ENCODE measurements at regions not wholly inside any gene's neighbourhood (a gene's known extent, or its start where the extent isn't known, plus 50 kb on each side); places are given as distances from the start of the nearest gene placed in this dataset.
"Not testable (repeated sequence)": the region's sequence is repeated elsewhere in the genome, so short reads cannot be mapped to it uniquely, and the experiment has no call there.

GRCh38 chr7:85392789-85393188 is 205.9 kb upstream of the SEMA3D start:
- no peak for DNase-seq

GRCh38 chr7:85392326-85392725 is 205.5 kb upstream of the SEMA3D start:
- no peak for DNase-seq

GRCh38 chr7:85386460-85386859 is 199.6 kb upstream of the SEMA3D start:
- no peak for DNase-seq

- no peak for DNase-seq
These were observed 197.5 kb upstream of the SEMA3D start for GRCh38 chr7:85384392-85384791.

GRCh38 chr7:85381212-85381611 is 194.4 kb upstream of the SEMA3D start:
- no peak for DNase-seq

- DNase-seq = no peak
These were observed 189.7 kb upstream of the SEMA3D start for GRCh38 chr7:85376589-85376988.

- no peak for DNase-seq
These were observed 170.1 kb upstream of the SEMA3D start for GRCh38 chr7:85356916-85357315.

- DNase-seq = no peak
These were observed 156.6 kb upstream of the SEMA3D start for GRCh38 chr7:85343484-85343883.

- no peak for DNase-seq
These were observed 155.9 kb upstream of the SEMA3D start for GRCh38 chr7:85342781-85343180.

- DNase-seq = no peak
These were observed 155.1 kb upstream of the SEMA3D start for GRCh38 chr7:85341973-85342372.

- DNase-seq = no peak
These were observed 154.3 kb upstream of the SEMA3D start for GRCh38 chr7:85341121-85341520.

- DNase-seq = no peak
These were observed 149.2 kb upstream of the SEMA3D start for GRCh38 chr7:85336086-85336485.

- not testable (repeated sequence) for DNase-seq
These were observed 148.3 kb upstream of the SEMA3D start for GRCh38 chr7:85335113-85335512.

- DNase-seq = no peak
These were observed 141.7 kb upstream of the SEMA3D start for GRCh38 chr7:85328456-85328998.

GRCh38 chr7:85324145-85324799 is 137.4 kb upstream of the SEMA3D start:
- DNase-seq = no peak

- DNase-seq = no peak
These were observed 135.4 kb upstream of the SEMA3D start for GRCh38 chr7:85322252-85322651.

GRCh38 chr7:85320699-85321476 is 134.0 kb upstream of the SEMA3D start:
- DNase-seq = no peak

GRCh38 chr7:85316489-85316888 is 129.6 kb upstream of the SEMA3D start:
- DNase-seq = no peak

- DNase-seq = no peak
These were observed 123.4 kb upstream of the SEMA3D start for GRCh38 chr7:85310301-85310700.

GRCh38 chr7:85306115-85306514 is 119.3 kb upstream of the SEMA3D start:
- DNase-seq = no peak

GRCh38 chr7:85294176-85294575 is 107.3 kb upstream of the SEMA3D start:
- DNase-seq = no peak

- no peak for DNase-seq
These were observed 106.2 kb upstream of the SEMA3D start for GRCh38 chr7:85292908-85293576.

GRCh38 chr7:85290269-85290668 is 103.4 kb upstream of the SEMA3D start:
- no peak for DNase-seq

GRCh38 chr7:85289279-85289678 is 102.4 kb upstream of the SEMA3D start:
- no peak for DNase-seq

Measured in stimulated activated CD4-positive, alpha-beta T cell treated with anti-CD3 and anti-CD28 coated beads, Interleukin-15, amount 100 ng/mL, for 24 hours (primary cell).